H1 (cell line): ENCODE measurements at regions not wholly inside any gene's neighbourhood (a gene's known extent, or its start where the extent isn't known, plus 50 kb on each side); places are given as distances from the start of the nearest gene placed in this dataset.

Experiments
- CTCF ChIA-PET: fragments of 300-600 bp; sonication (Branson Sonifier 250); formaldehyde crosslinking; loops from one replicate; lab custom pipeline; 2021; ENCODE audit not compliant: partially characterized antibody; lab: Charles Lee
- POLR2A ChIA-PET: fragments of 300-600 bp; sonication (Branson Sonifier 250); formaldehyde crosslinking; loops from one replicate; lab custom pipeline; 2021; ENCODE audit warnings: inconsistent platforms; ENCODE audit not compliant: partially characterized antibody; lab: Charles Lee
- DNase-seq, 2 experiments: peaks; one replicate each; pipeline versions ENCODE4 v3.0.0 to v3.0.0-alpha.2; 2010 to 2022; ENCODE audit warnings: low spot score in 2 of 2, low read depth in 1 of 2, mixed read lengths in 1 of 2
- FAIRE-seq: peaks from 2 replicates; lab custom pipeline; 2011; peaks lifted over from hg19 to GRCh38; lab: Jason Lieb, UNC
- H2AFZ ChIP-seq: 2 replicates; pipeline ENCODE4 v1.8.1; 2012; ENCODE audit warnings: low read length, inconsistent platforms
- H2AK5ac ChIP-seq: 2 replicates; pipeline ENCODE4 v1.6.1; 2013; ENCODE audit warnings: low read depth, low read length
- H2BK120ac ChIP-seq: replicated peaks from 2 replicates; pipeline ENCODE3; 2013; ENCODE audit warnings: low read depth, low read length, inconsistent platforms
- H2BK12ac ChIP-seq: 2 replicates; pipeline ENCODE4 v1.6.1; 2013; ENCODE audit warnings: low read depth, low read length
- H2BK15ac ChIP-seq: 2 replicates; pipeline ENCODE4 v1.6.1; 2013; ENCODE audit warnings: low read length
- H2BK20ac ChIP-seq: 2 replicates; pipeline ENCODE4 v1.6.1; 2013; ENCODE audit warnings: low read length
- H2BK5ac ChIP-seq: 2 replicates; pipeline ENCODE4 v1.6.1; 2013; ENCODE audit warnings: low read depth, low read length
- H3K14ac ChIP-seq: 2 replicates; pipeline ENCODE4 v1.6.1; 2013; ENCODE audit warnings: inconsistent platforms; ENCODE audit not compliant: insufficient read length
- H3K18ac ChIP-seq: 2 replicates; pipeline ENCODE4 v1.6.1; 2013; ENCODE audit warnings: low read length; ENCODE audit errors: extremely low read depth
- H3K23ac ChIP-seq: 2 replicates; pipeline ENCODE4 v1.6.1; 2013; ENCODE audit warnings: inconsistent platforms; ENCODE audit not compliant: insufficient read length
- H3K23me2 ChIP-seq: 2 replicates; pipeline ENCODE4 v1.6.1; 2013; ENCODE audit warnings: low read depth, low read length
- H3K27ac ChIP-seq: 2 replicates; pipeline ENCODE4 v1.6.1; 2011; ENCODE audit warnings: low read depth, low read length, inconsistent platforms
- H3K27me3 ChIP-seq, 4 experiments: replicated peaks in 1 of 4; 1 replicate in 1 of 4; 2 replicates in 3 of 4; pipeline versions ENCODE4 v1.6.1 to v1.8.1; 2011 to 2013; ENCODE audit warnings: low read length in 3 of 4, mild to moderate bottlenecking in 3 of 4, inconsistent platforms in 2 of 4, mixed read lengths in 2 of 4, moderate library complexity in 1 of 4; ENCODE audit not compliant: control insufficient read depth in 3 of 4, insufficient read depth in 3 of 4; ENCODE audit errors: extremely low read depth in 1 of 4
- H3K36me3 ChIP-seq, 4 experiments: 2 replicates each; pipeline versions ENCODE4 v1.6.1 to v1.8.1; 2011 to 2013; ENCODE audit warnings: mild to moderate bottlenecking in 4 of 4, low read length in 3 of 4, moderate library complexity in 2 of 4, control low read depth in 1 of 4, inconsistent platforms in 1 of 4; ENCODE audit not compliant: insufficient read depth in 4 of 4, control insufficient read depth in 2 of 4
- H3K4ac ChIP-seq: replicated peaks from 2 replicates; pipeline ENCODE3; 2013; ENCODE audit warnings: low read length, low read depth, mixed read lengths, inconsistent platforms; ENCODE audit not compliant: insufficient read length
- H3K4me1 ChIP-seq, 4 experiments: replicated peaks in 1 of 4; 1 replicate in 1 of 4; 2 replicates in 3 of 4; pipeline versions ENCODE4 v1.6.1 to v1.8.1; 2011 to 2013; ENCODE audit warnings: low read length in 3 of 4, inconsistent platforms in 2 of 4, mixed read lengths in 1 of 4; ENCODE audit not compliant: insufficient read depth in 4 of 4, control insufficient read depth in 3 of 4
- H3K4me2 ChIP-seq, 2 experiments: 2 replicates each; pipeline versions ENCODE4 v1.6.1 to v1.8.1; 2011 to 2013; ENCODE audit warnings: low read depth in 2 of 2, low read length in 2 of 2, control low read depth in 1 of 2, inconsistent platforms in 1 of 2, mild to moderate bottlenecking in 1 of 2; ENCODE audit not compliant: insufficient read depth in 1 of 2
- H3K4me3 ChIP-seq, 4 experiments: fragments of 200-600, 300-600 bp in 1 of 4; sonication (generic), shearing (Covaris generic), sonication (Bioruptor Twin) in 1 of 4; 2 replicates each; pipeline versions ENCODE4 v1.5.1 to v1.8.1; 2011 to 2016; ENCODE audit warnings: low read length in 4 of 4, low read depth in 3 of 4, control low read depth in 2 of 4, inconsistent platforms in 2 of 4, mild to moderate bottlenecking in 2 of 4, mixed read lengths in 1 of 4, moderate library complexity in 1 of 4; ENCODE audit not compliant: insufficient read depth in 2 of 4; ENCODE audit errors: extremely low read depth in 1 of 4
- H3K56ac ChIP-seq: replicated peaks from 2 replicates; pipeline ENCODE3; 2013; ENCODE audit warnings: low read depth, mild to moderate bottlenecking, mixed read lengths, low read length, inconsistent platforms; ENCODE audit not compliant: insufficient read length
- H3K79me1 ChIP-seq: 2 replicates; pipeline ENCODE4 v1.6.1; 2013; ENCODE audit warnings: low read depth, low read length, control low read depth
- H3K79me2 ChIP-seq, 2 experiments: 2 replicates each; pipeline versions ENCODE4 v1.6.1 to v1.8.1; 2012 to 2013; ENCODE audit warnings: low read length in 2 of 2, mild to moderate bottlenecking in 2 of 2, inconsistent platforms in 1 of 2; ENCODE audit not compliant: insufficient read depth in 2 of 2, control insufficient read depth in 1 of 2
- H3K9ac ChIP-seq, 4 experiments: replicated peaks in 1 of 4; 1 replicate in 1 of 4; 2 replicates in 3 of 4; pipeline versions ENCODE4 v1.6.1 to v1.8.1; 2011 to 2013; ENCODE audit warnings: low read depth in 3 of 4, low read length in 3 of 4, control low read depth in 2 of 4, mild to moderate bottlenecking in 2 of 4, moderate library complexity in 2 of 4, inconsistent platforms in 1 of 4; ENCODE audit errors: extremely low read depth in 1 of 4
- H3K9me3 ChIP-seq, 2 experiments: 2 replicates each; pipeline versions ENCODE4 v1.6.1 to v1.8.1; 2012 to 2013; ENCODE audit warnings: mild to moderate bottlenecking in 2 of 2, moderate library complexity in 2 of 2, control low read depth in 1 of 2, inconsistent platforms in 1 of 2, low read depth in 1 of 2, low read length in 1 of 2, mixed read lengths in 1 of 2; ENCODE audit not compliant: insufficient read depth in 2 of 2
- H4K20me1 ChIP-seq, 2 experiments: replicated peaks in 1 of 2; 2 replicates each; pipeline versions ENCODE3 to v1.8.1; 2011 to 2013; ENCODE audit warnings: inconsistent platforms in 2 of 2, low read length in 2 of 2, mild to moderate bottlenecking in 1 of 2; ENCODE audit not compliant: insufficient read depth in 2 of 2, control insufficient read depth in 1 of 2
- H4K5ac ChIP-seq: 2 replicates; pipeline ENCODE4 v1.6.1; 2013; ENCODE audit warnings: low read length, low read depth, mixed read lengths, inconsistent platforms; ENCODE audit not compliant: insufficient read length
- H4K8ac ChIP-seq: 2 replicates; pipeline ENCODE4 v1.8.0; 2013; ENCODE audit warnings: mild to moderate bottlenecking, moderate library complexity, low read length, inconsistent platforms; ENCODE audit not compliant: insufficient read depth; ENCODE audit errors: extremely low read depth
- H4K91ac ChIP-seq: replicated peaks from 2 replicates; pipeline ENCODE3; 2013; ENCODE audit warnings: low read length, mixed read lengths, inconsistent platforms; ENCODE audit not compliant: insufficient read length
- BCL11A ChIP-seq, 2 experiments: IDR thresholded peaks; one replicate each; pipeline ENCODE4 v1.6.1; 2011; ENCODE audit warnings: low read depth in 2 of 2, low read length in 2 of 2, mild to moderate bottlenecking in 2 of 2
- CTCF ChIP-seq, 3 experiments: IDR thresholded peaks; 1 replicate in 2 of 3; 2 replicates in 1 of 3; pipeline versions ENCODE4 v1.5.1 to v1.6.1; 2011; ENCODE audit warnings: low read length in 3 of 3, mild to moderate bottlenecking in 3 of 3, inconsistent platforms in 2 of 3, low read depth in 1 of 3, moderate library complexity in 1 of 3; ENCODE audit not compliant: insufficient read depth in 1 of 3; ENCODE audit errors: control extremely low read depth in 1 of 3
- EP300 ChIP-seq, 2 experiments: IDR thresholded peaks; 1 replicate in 1 of 2; 2 replicates in 1 of 2; pipeline ENCODE4 v1.6.1; 2011 to 2012; ENCODE audit warnings: low read depth in 2 of 2, low read length in 2 of 2, mild to moderate bottlenecking in 2 of 2, borderline replicate concordance in 1 of 2, inconsistent platforms in 1 of 2, moderate library complexity in 1 of 2
- GTF2F1 ChIP-seq: IDR thresholded peaks from 2 replicates; pipeline ENCODE4 v1.6.1; 2012; ENCODE audit warnings: low read depth, low read length, improper control_type of control experiment, borderline replicate concordance
- KDM1A ChIP-seq: fragments of 200-600, 300-600 bp; sonication (generic); IDR thresholded peaks from 2 replicates; pipeline ENCODE4 v1.7.1; 2016; ENCODE audit warnings: mild to moderate bottlenecking, low read length, borderline replicate concordance
- NRF1 ChIP-seq: IDR thresholded peaks from 2 replicates; pipeline ENCODE4 v1.6.1; 2011; ENCODE audit warnings: mild to moderate bottlenecking, low read depth, low read length, improper control_type of control experiment
- POLR2AphosphoS5 ChIP-seq: IDR thresholded peaks from 2 replicates; pipeline ENCODE4 v1.6.1; 2011; ENCODE audit warnings: low read depth, low read length
- POU5F1 ChIP-seq: IDR thresholded peaks from 2 replicates; pipeline ENCODE4 v1.6.1; 2011; ENCODE audit warnings: low read depth, mild to moderate bottlenecking, low read length, moderate library complexity
- RNF2 ChIP-seq: fragments of 200-900, 300-1000 bp; sonication (generic); IDR thresholded peaks from 2 replicates; pipeline ENCODE4 v1.7.1; 2016; ENCODE audit warnings: borderline replicate concordance, low read depth, mild to moderate bottlenecking, antibody characterized with exemption, low read length; ENCODE audit not compliant: poor library complexity, severe bottlenecking; ENCODE audit errors: missing control alignments
- SP4 ChIP-seq: IDR thresholded peaks from 2 replicates; pipeline ENCODE4 v1.6.1; 2012; ENCODE audit warnings: low read length, inconsistent platforms
- SRF ChIP-seq: IDR thresholded peaks from 2 replicates; pipeline ENCODE4 v1.6.1; 2011; ENCODE audit warnings: mild to moderate bottlenecking, low read depth, low read length, moderate library complexity
- TCF12 ChIP-seq: IDR thresholded peaks from 2 replicates; pipeline ENCODE4 v1.6.1; 2011; ENCODE audit warnings: low read depth, mild to moderate bottlenecking, low read length
- TEAD4 ChIP-seq: IDR thresholded peaks from 2 replicates; pipeline ENCODE4 v1.6.1; 2012; ENCODE audit warnings: low read depth, low read length, inconsistent platforms, mixed read lengths
- WGBS, 2 experiments: shearing (Covaris generic) in 1 of 2; methylation state at CpG; one replicate each; pipeline versions ENCODE4 v1.1.6 to v1.1.7; 2013 to 2015; ENCODE audit warnings: low lambda C conversion rate in 2 of 2, mixed read lengths in 2 of 2, inconsistent platforms in 1 of 2, low coverage in 1 of 2, missing lambda C conversion rate in 1 of 2; ENCODE audit not compliant: insufficient replicate concordance in 2 of 2, insufficient coverage in 1 of 2, insufficient read length in 1 of 2; ENCODE audit errors: extremely low coverage in 1 of 2, missing lambda C conversion rate in 1 of 2; 5-methylcytosine and 5-hydroxymethylcytosine counted together

- Histone ChIP-seq H4K5ac (no peak overlapping the region), H2BK12ac (no peak overlapping the region), H3K27ac (no peak overlapping the region), H3K79me1 (no peaks in the 10 kb centered on the region), H3K9me3 (no peaks in the 10 kb centered on the region), H3K36me3 (no peaks in the 10 kb centered on the region), H3K23ac (no peak overlapping the region), H2BK5ac (no peak overlapping the region), H3K56ac (no peak overlapping the region), H2BK120ac (no peak overlapping the region), H3K4ac (no peak overlapping the region), H4K8ac (no peak overlapping the region), H3K18ac (no peak overlapping the region), H2AK5ac (no peak overlapping the region), H2BK20ac (no peak overlapping the region), H3K23me2 (no peaks in the 10 kb centered on the region), H3K27me3 (no peaks in the 10 kb centered on the region), H2BK15ac (no peak overlapping the region), H4K91ac (no peak overlapping the region), H2AFZ (no peak overlapping the region), H3K4me2 (no peak overlapping the region), H3K4me3 (no peak overlapping the region), H4K20me1 (no peaks in the 10 kb centered on the region), H3K4me1 (no peaks in the 10 kb centered on the region), H3K14ac (no peak overlapping the region), H3K79me2 (no peaks in the 10 kb centered on the region), H3K9ac (no peak overlapping the region)
- CTCF ChIA-PET, result interaction anchor here (0.6 kb wide), 1 partner anchor 324 kb away, joined by 5 read pairs; no protein-coding TSS in a partner anchor
- FAIRE-seq (no peak), DNase-seq (no peak)
- POLR2A ChIA-PET, result no interaction called here
- WGBS, 2 experiments, result 92% methylated on average over 2 of the region's 2 CpGs; no CpG with 5 or more reads in 1 of the 2 experiments
- TF ChIP-seq POLR2AphosphoS5 (no peak), RNF2 (no peak), GTF2F1 (no peak), SRF (no peak), KDM1A (no peak), CTCF (IDR thresholded peaks at IDR 0.05; ENCODE audit: control extremely low read depth in 1 of 3, insufficient read depth in 1 of 3, low read depth in 1 of 3, low read length in 3 of 3) (no peak), EP300 (IDR thresholded peaks at IDR 0.05; ENCODE audit: borderline replicate concordance in 1 of 2, low read depth in 2 of 2, low read length in 2 of 2) (no peak), BCL11A (IDR thresholded peaks at IDR 0.05; ENCODE audit: low read depth in 2 of 2, low read length in 2 of 2) (no peak), SP4 (no peak), TCF12 (no peak), TEAD4 (no peak), NRF1 (no peak), POU5F1 (no peak)
These were observed 1534.7 kb downstream of the EFNA5 start for GRCh38 chr5:106136061-106136460.
